Mesodermal cell (in vitro differentiated cells): ENCODE measurements at regions not wholly inside any gene's neighbourhood (a gene's known extent, or its start where the extent isn't known, plus 50 kb on each side); places are given as distances from the start of the nearest gene placed in this dataset.
"Not testable (repeated sequence)": the region's sequence is repeated elsewhere in the genome, so short reads cannot be mapped to it uniquely, and the experiment has no call there.

Experiments
- H3K27ac ChIP-seq: 2 replicates; pipeline ENCODE4 v1.7.0; 2013; ENCODE audit warnings: mild to moderate bottlenecking, low read depth, low read length, moderate library complexity; ENCODE audit not compliant: severe bottlenecking
- H3K36me3 ChIP-seq: 2 replicates; pipeline ENCODE4 v1.7.1; 2013; ENCODE audit warnings: mild to moderate bottlenecking, low read length, moderate library complexity; ENCODE audit not compliant: control insufficient read depth, insufficient read depth
- H3K4me1 ChIP-seq: one replicate; pipeline ENCODE4 v1.7.1; 2013; ENCODE audit warnings: mild to moderate bottlenecking, low read length; ENCODE audit not compliant: insufficient read depth, control insufficient read depth, poor library complexity, severe bottlenecking
- H3K4me3 ChIP-seq: 2 replicates; pipeline ENCODE4 v1.7.0; 2013; ENCODE audit warnings: low read length, control low read depth, mild to moderate bottlenecking; ENCODE audit not compliant: insufficient read depth, poor library complexity, severe bottlenecking; ENCODE audit errors: extremely low read depth
- H3K9me3 ChIP-seq: 2 replicates; pipeline ENCODE4 v1.7.1; 2013; ENCODE audit warnings: mild to moderate bottlenecking, low read length, moderate library complexity; ENCODE audit not compliant: control insufficient read depth
- WGBS, 2 experiments: methylation state at CpG; one replicate each; pipeline ENCODE4 v1.1.5; 2013; ENCODE audit warnings: missing lambda C conversion rate in 2 of 2; ENCODE audit not compliant: insufficient coverage in 2 of 2; 5-methylcytosine and 5-hydroxymethylcytosine counted together

DNA sequence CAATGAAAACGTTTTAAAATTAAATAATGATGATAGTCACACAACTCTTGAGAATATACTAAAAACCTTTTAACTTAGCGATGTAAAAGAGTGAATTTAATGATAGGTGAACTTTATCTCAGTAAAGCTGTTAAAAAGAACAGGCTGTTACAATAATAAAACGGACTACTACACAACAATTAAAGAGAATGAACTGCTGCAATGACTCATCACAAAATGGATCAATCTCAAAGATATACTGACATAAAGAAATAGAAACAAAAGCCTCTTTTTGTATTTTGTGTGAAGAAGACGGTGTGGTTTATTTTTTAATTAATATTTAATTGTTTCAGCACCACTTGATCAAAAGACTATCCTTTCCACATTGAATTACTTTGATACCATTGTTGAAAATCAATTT lies 352.4 kb upstream of the GJE1 start:
- Histone ChIP-seq H3K4me3 (no peak overlapping the region), H3K4me1 (no peaks in the 10 kb centered on the region), H3K9me3 (no peaks in the 10 kb centered on the region), H3K27ac (no peak overlapping the region), H3K36me3 (no peaks in the 10 kb centered on the region)
- WGBS, 2 experiments, result no CpG with 5 or more reads among the region's 4 CpGs

DNA sequence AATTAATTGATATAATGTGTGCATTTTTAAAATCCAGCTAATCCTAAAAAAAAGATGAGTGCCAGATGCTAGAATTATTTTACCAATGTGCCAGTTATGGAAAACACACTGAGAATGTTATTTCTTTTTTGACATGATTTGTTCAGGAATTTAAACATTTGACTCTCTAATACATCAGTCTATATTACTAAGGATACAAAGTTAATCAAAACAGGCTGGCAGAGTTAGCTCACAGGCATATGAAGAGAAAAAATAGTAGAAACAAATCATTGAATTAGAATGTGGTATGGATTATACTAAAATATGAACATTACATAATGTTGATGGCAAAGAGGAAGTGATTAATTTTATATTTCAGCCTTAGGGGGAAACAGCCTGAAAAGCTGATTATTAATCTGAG lies 368.3 kb upstream of the GJE1 start:
- H3K4me1 ChIP-seq, result no peaks in the 10 kb centered on the region
- no peak overlapping the region for H3K4me3 ChIP-seq
- H3K9me3 ChIP-seq, result no peaks in the 10 kb centered on the region
- no peaks in the 10 kb centered on the region for H3K36me3 ChIP-seq
- no peak overlapping the region for H3K27ac ChIP-seq

DNA sequence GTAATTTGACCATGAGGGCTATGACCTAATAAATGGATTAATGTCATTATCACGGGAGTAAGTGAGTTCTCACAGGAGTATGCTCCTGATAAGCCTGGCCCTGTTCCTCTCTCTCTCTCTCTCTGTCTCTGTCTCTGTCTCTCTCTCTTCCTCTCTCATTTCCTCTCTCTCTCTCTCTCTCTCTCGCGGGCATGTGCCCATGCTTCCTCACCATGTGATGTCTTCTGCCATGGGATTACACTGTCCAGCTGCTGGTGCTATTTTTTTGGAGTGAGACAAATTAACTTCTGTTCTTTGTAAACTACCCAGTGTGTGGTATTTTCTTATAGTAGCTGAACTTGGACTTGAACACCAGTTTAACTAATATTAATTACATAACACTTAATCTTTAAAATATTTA lies 374.3 kb upstream of the GJE1 start:
- no peaks in the 10 kb centered on the region for H3K4me1 ChIP-seq
- no peak overlapping the region for H3K27ac ChIP-seq
- no peaks in the 10 kb centered on the region for H3K9me3 ChIP-seq
- 100% methylated on average over 1 of the region's 3 CpGs; no CpG with 5 or more reads in 1 of the 2 experiments for WGBS, 2 experiments
- H3K4me3 ChIP-seq, result no peak overlapping the region
- no peaks in the 10 kb centered on the region for H3K36me3 ChIP-seq

DNA sequence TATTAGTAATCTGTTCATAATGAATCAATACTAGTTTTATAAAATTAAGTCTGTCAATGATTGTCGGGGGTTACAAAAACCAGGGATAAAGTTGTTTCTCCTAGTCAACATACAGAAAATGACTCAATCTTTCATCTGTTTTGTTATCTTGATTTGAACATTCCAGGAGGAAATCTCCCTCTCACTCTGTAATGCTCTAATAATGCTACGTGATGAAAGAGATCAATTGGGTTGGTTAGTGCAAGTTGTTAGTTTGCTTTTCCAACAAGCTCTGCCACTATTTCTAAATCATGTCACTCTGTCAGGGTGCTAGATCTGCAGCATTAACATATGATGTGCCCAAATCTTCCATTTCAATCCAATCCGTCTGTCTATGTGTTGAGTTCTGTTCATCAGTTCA lies 379.5 kb upstream of the GJE1 start:
- H3K27ac ChIP-seq, result no peak overlapping the region
- no peaks in the 10 kb centered on the region for H3K36me3 ChIP-seq
- no peak overlapping the region for H3K4me3 ChIP-seq
- no peaks in the 10 kb centered on the region for H3K9me3 ChIP-seq
- H3K4me1 ChIP-seq, result no peaks in the 10 kb centered on the region
- WGBS, 2 experiments, result 100% methylated on average over 1 of the region's 3 CpGs

DNA sequence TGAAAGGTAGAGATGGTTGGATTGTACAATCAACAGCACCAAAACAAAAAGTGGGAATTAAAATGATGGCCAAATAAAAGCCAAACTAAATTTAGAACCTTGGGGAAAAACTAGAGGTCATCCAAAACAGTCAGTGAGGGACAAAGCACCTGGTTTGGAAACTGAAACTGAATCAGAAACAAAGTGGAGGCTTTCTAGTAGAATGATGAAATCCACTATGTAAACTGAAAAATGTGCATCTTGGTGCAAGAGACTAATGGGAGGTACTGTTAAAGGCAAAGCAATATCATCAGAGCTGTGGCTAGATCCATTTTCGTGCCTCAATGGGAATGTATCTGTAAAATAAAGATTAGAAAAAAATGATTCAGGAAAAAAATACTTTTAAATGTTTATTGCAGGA lies 380.0 kb upstream of the GJE1 start:
- no peaks in the 10 kb centered on the region for H3K4me1 ChIP-seq
- no peaks in the 10 kb centered on the region for H3K36me3 ChIP-seq
- H3K9me3 ChIP-seq, result no peaks in the 10 kb centered on the region
- H3K27ac ChIP-seq, result no peak overlapping the region
- H3K4me3 ChIP-seq, result no peak overlapping the region
- WGBS, 2 experiments, result no CpG with 5 or more reads among the region's 1 CpG

DNA sequence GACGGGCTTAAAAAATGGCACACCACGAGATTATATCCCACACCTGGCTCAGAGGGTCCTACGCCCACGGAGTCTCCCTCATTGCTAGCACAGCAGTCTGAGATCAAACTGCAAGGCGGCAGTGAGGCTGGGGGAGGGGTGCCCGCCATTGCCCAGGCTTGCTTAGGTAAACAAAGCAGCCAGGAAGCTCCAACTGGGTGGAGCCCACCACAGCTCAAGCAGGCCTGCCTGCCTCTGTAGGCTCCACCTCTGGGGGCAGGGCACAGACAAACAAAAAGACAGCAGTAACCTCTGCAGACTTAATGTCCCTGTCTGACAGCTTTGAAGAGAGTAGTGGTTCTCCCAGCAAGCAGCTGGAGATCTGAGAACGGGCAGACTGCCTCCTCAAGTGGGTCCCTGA lies 386.4 kb upstream of the GJE1 start:
- H3K27ac ChIP-seq, H3K9me3 ChIP-seq, H3K36me3 ChIP-seq, H3K4me3 ChIP-seq, H3K4me1 ChIP-seq: not testable (repeated sequence)
- WGBS, 2 experiments, result 66 to 73% methylated on average over 3 of the region's 7 CpGs

DNA sequence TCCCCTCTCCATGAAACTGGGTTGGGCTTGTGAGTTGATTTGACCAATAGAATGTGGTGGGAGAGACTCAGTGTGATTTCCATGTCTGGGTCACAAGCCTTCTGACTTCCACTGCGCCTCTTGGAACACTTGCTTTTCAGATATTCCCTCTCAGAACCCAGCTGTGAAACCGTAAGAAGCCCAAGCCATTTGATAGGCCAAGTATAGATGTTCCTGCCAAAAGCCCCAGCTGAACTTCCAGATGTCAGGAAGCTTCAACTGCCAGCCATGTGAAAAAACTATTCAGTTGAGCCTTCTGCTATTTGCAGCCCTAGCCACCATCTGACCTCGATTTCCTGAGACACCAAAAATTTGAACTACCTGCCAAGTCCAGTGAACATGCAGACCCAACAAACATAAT lies 387.8 kb upstream of the GJE1 start:
- WGBS, 2 experiments, result 100% methylated on average over 2 of the region's 3 CpGs
- H3K4me3 ChIP-seq, result no peak overlapping the region
- no peaks in the 10 kb centered on the region for H3K36me3 ChIP-seq
- H3K9me3 ChIP-seq, result peaks cover 3% of the 10 kb centered on the region
- no peak overlapping the region for H3K27ac ChIP-seq
- H3K4me1 ChIP-seq, result no peaks in the 10 kb centered on the region

DNA sequence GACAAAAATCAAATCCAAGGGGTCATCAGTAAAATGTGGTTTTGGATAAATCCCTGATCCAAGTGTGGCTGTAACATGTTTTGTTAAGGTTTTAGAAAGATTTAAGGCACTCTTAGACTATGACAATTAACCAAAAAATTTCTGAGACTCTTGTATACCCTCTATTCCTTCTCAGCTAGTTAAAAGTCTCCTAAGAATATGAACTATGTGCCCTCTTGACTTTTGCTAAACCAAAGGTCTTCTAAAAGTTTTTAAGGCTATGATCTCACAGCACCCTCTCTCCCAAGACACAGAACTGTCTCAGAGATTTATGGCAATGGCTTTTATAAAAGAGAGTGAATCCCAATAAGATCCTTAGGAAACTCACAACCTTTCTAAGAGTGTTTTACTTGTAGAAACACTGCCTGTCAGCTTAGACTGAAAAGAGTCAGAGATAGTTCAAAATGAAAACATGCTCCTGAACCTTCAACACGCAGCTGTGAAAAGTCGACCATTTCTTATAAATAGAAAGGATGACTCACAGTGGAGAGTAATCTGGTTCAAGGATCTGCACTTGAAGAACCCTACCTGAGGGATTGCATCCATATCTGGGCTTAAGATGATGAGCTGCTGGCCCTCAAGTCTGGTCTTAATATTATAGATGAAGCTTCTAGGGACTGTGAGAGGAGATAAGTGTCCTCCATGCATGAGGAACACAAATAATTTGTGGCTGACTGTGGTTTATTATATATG lies 388.4 kb upstream of the GJE1 start:
- Histone ChIP-seq H3K4me3 (no peak overlapping the region), H3K9me3 (peaks cover 3% of the 10 kb centered on the region), H3K27ac (no peak overlapping the region), H3K4me1 (no peaks in the 10 kb centered on the region), H3K36me3 (no peaks in the 10 kb centered on the region)
- 90 to 92% methylated on average over 2 of the region's 2 CpGs for WGBS, 2 experiments

DNA sequence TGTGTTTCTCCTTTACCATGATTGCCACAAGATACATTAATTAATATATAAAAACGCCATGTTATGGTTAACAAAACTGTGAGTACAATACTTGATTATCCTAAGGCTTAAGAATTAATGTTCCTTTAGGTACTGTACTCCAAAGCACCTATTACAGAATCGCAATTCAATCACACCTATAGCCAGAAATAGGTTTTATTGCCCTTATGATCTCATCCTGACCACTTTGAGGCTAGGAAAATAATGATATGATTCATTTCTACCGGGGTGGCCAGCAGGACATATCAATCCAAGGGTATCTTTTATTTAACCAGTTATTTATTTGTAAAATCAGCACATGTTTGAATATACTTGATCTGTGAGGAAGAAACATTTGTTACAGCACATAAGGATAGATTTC lies 396.6 kb upstream of the GJE1 start:
- H3K9me3 ChIP-seq, result peaks cover 2% of the 10 kb centered on the region
- WGBS, 2 experiments, result no CpG with 5 or more reads among the region's 3 CpGs
- H3K36me3 ChIP-seq, result no peaks in the 10 kb centered on the region
- H3K4me1 ChIP-seq, result no peaks in the 10 kb centered on the region
- no peak overlapping the region for H3K27ac ChIP-seq
- no peak overlapping the region for H3K4me3 ChIP-seq

DNA sequence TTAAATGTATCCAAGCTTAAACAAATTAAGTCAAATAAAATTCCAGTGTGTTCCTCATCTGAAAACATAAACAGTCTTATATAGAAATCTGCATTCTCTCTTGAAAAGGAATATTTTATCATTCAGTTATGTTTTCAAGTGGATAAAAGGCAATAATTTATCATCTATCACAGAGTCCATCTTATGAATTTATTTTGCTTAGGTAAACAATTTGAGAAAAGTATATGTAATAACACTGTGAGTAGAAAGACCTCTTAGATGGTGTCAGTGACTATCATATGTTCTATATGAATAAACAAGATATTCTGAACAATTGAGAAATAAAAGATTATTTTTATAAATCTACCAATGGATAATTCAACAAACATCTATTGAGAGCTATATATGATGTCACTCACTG lies 397.6 kb upstream of the GJE1 start:
- Histone ChIP-seq H3K27ac (no peak overlapping the region), H3K9me3 (no peaks in the 10 kb centered on the region), H3K36me3 (no peaks in the 10 kb centered on the region), H3K4me1 (no peaks in the 10 kb centered on the region), H3K4me3 (no peak overlapping the region)

DNA sequence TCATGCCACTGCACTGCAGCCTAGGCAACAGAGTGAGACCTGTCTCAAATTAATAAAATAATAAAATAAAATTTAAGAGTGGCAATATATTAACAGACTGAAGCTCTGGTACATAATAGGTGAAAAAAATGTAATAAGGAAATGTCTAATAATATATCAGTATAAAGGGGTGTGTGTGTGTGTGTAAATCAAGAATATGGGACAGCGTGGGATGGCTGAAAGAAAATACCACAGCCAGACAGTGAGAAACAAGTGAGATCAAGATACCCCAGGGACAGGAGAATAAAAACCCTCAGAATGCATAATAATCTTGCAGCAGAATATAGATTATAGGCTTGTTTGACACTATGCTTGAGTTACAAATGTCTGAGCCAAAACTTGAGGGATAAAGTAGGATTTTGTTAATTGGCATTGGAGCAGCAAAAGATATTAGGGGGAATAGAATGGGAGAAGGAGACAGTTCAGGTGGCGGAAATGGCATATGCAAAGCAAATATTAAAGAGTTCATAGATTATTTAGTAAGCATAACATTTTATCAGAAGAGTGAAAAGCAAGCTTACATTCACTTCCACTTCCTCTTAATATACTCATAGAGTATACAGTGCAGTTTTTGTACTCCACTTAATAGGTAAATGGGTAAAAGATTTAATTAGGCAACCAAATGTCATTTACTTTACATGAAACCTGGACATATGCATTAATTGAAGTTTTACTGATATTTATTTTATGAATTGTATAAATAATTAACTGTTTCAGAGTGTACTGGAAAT lies 398.5 kb upstream of the GJE1 start:
- no peaks in the 10 kb centered on the region for H3K36me3 ChIP-seq
- H3K4me3 ChIP-seq, result no peak overlapping the region
- H3K4me1 ChIP-seq, result no peaks in the 10 kb centered on the region
- WGBS, 2 experiments, result no CpG with 5 or more reads among the region's 2 CpGs
- H3K27ac ChIP-seq, result no peak overlapping the region
- no peaks in the 10 kb centered on the region for H3K9me3 ChIP-seq
